Gastrocnemius medialis (tissue), 4 donors: ENCODE measurements at regions not wholly inside any gene's neighbourhood (a gene's known extent, or its start where the extent isn't known, plus 50 kb on each side); places are given as distances from the start of the nearest gene placed in this dataset.

Experiments used
- POLR2A ChIP-seq, 2 donors: fragments of 450-650 bp; IDR thresholded peaks; one replicate each; pipeline ENCODE4 v1.6.1; 2017; ENCODE audit warnings: antibody characterized with exemption in 2 of 2, mild to moderate bottlenecking in 2 of 2, moderate library complexity in 2 of 2
- TF ChIP-seq, protein P1 (sequence below), 5 experiments: fragments of 450-650 bp in 3 of 5; fragments of 200-600 bp in 2 of 5; sonication (generic) in 2 of 5; IDR thresholded peaks in 4 of 5; conservative IDR thresholded peaks in 1 of 5; 1 replicate in 4 of 5; 2 replicates in 1 of 5; pipeline ENCODE4 v1.5.1; 2016 to 2019; ENCODE audit warnings: antibody characterized with exemption in 5 of 5, mild to moderate bottlenecking in 3 of 5, moderate library complexity in 3 of 5

DNA sequence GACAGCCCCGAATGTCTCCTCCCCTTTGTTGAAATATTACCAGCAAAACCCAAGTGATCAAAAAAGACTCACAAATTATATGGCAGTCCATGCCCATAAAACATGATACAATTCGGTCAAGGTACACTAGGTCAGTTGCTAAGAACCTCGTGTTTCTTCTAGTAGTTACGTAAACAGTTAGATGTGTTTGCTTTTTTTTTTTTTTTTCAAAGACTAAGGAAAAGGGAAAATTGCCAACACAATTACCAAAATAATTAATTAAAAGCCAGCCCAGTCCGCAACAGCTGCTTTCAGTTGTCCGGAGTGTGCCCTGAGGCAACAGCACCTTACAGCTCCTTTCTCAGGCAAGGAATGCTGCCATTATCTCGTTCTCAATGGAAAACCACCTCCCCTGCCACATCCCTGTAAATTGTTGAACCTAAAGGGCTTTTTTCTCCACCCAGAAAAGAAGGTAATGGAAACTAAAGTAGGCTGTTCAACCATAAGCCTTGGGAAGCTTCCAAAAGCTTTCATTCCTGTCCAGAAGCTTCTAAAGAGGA is 129.2 kb upstream of the TSC22D2 start:
- no peak for TF ChIP-seq POLR2A (IDR thresholded peaks at IDR 0.05)
- TF ChIP-seq, protein P1, sequence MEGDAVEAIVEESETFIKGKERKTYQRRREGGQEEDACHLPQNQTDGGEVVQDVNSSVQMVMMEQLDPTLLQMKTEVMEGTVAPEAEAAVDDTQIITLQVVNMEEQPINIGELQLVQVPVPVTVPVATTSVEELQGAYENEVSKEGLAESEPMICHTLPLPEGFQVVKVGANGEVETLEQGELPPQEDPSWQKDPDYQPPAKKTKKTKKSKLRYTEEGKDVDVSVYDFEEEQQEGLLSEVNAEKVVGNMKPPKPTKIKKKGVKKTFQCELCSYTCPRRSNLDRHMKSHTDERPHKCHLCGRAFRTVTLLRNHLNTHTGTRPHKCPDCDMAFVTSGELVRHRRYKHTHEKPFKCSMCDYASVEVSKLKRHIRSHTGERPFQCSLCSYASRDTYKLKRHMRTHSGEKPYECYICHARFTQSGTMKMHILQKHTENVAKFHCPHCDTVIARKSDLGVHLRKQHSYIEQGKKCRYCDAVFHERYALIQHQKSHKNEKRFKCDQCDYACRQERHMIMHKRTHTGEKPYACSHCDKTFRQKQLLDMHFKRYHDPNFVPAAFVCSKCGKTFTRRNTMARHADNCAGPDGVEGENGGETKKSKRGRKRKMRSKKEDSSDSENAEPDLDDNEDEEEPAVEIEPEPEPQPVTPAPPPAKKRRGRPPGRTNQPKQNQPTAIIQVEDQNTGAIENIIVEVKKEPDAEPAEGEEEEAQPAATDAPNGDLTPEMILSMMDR (IDR thresholded peaks at IDR 0.05 in 4 of 5, conservative IDR thresholded peaks at IDR 0.05 in 1 of 5): no peak
